Hepatocyte (in vitro differentiated cells): ENCODE measurements at regions not wholly inside any gene's neighbourhood (a gene's known extent, or its start where the extent isn't known, plus 50 kb on each side); places are given as distances from the start of the nearest gene placed in this dataset.

ENCODE experiments used
- DNase-seq: peaks from one replicate; pipeline ENCODE4 v3.0.0-alpha.2; 2016; ENCODE audit warnings: low spot score
- H2AFZ ChIP-seq: fragments of 200-600 bp; sonication (generic); 2 replicates; pipeline ENCODE4 v1.6.0; 2016; ENCODE audit warnings: antibody characterized with exemption, mild to moderate bottlenecking
- H3K27ac ChIP-seq: fragments of 200-600 bp; sonication (generic); 2 replicates; pipeline ENCODE4 v1.5.1; 2016; ENCODE audit warnings: mild to moderate bottlenecking
- H3K27me3 ChIP-seq: fragments of 200-600 bp; sonication (generic); 2 replicates; pipeline ENCODE4 v1.6.1; 2016
- H3K36me3 ChIP-seq: fragments of 200-600 bp; sonication (generic); replicated peaks from 2 replicates; pipeline ENCODE4 v1.5.1; 2016; ENCODE audit warnings: low read depth; ENCODE audit not compliant: insufficient read depth
- H3K4me1 ChIP-seq: fragments of 200-600 bp; sonication (generic); 2 replicates; pipeline ENCODE4 v1.5.1; 2016; ENCODE audit warnings: mild to moderate bottlenecking, moderate library complexity; ENCODE audit not compliant: insufficient read depth
- H3K4me2 ChIP-seq: fragments of 200-600 bp; sonication (generic); 2 replicates; pipeline ENCODE4 v1.6.0; 2016
- H3K4me3 ChIP-seq: fragments of 200-600 bp; sonication (generic); 2 replicates; pipeline ENCODE4 v1.5.1; 2016; ENCODE audit warnings: mild to moderate bottlenecking
- H3K79me2 ChIP-seq: fragments of 200-600 bp; sonication (generic); 2 replicates; pipeline ENCODE4 v1.6.0; 2017; ENCODE audit warnings: mild to moderate bottlenecking
- H3K9me2 ChIP-seq: fragments of 200-600 bp; sonication (generic); replicated peaks from 2 replicates; pipeline ENCODE4 v1.6.0; 2017; ENCODE audit warnings: mild to moderate bottlenecking; ENCODE audit not compliant: insufficient read depth
- H3K9me3 ChIP-seq: fragments of 200-600 bp; sonication (generic); 2 replicates; pipeline ENCODE4 v1.5.1; 2016; ENCODE audit warnings: low read depth, mild to moderate bottlenecking
- H4K20me1 ChIP-seq: fragments of 200-600 bp; sonication (generic); 2 replicates; pipeline ENCODE4 v1.6.0; 2016; ENCODE audit warnings: mild to moderate bottlenecking; ENCODE audit not compliant: insufficient read depth, poor library complexity, severe bottlenecking
- CTCF ChIP-seq: fragments of 200-600 bp; sonication (generic); IDR thresholded peaks from 2 replicates; pipeline ENCODE4 v1.5.1; 2016; ENCODE audit warnings: antibody characterized with exemption, mild to moderate bottlenecking; ENCODE audit not compliant: poor library complexity
- EZH2 ChIP-seq: fragments of 200-600 bp; sonication (generic); IDR thresholded peaks from 2 replicates; pipeline ENCODE4 v1.6.1; 2016; ENCODE audit warnings: antibody characterized with exemption, mild to moderate bottlenecking, borderline replicate concordance
- EZH2phosphoT487 ChIP-seq: fragments of 200-600 bp; sonication (generic); IDR thresholded peaks from one replicate; pipeline ENCODE4 v1.6.1; 2018; ENCODE audit warnings: antibody characterized with exemption, mild to moderate bottlenecking, low read depth, moderate library complexity; ENCODE audit not compliant: unreplicated experiment, severe bottlenecking
- whole genome bisulfite sequencing: methylation state at CpG from one replicate; pipeline ENCODE4 v1.1.6; 2016; ENCODE audit warnings: low lambda C conversion rate; ENCODE audit errors: missing lambda C conversion rate; 5-methylcytosine and 5-hydroxymethylcytosine counted together

GRCh38 chr3:34396288-34396687, 597.9 kb downstream of the PDCD6IP start:
- H3K79me2 ChIP-seq, result no peaks in the 10 kb centered on the region
- no peak for DNase-seq
- TF ChIP-seq CTCF (no peak), EZH2phosphoT487 (no peak), EZH2 (no peak)
- no peaks in the 10 kb centered on the region for H3K9me2 ChIP-seq
- H3K9me3 ChIP-seq, result no peaks in the 10 kb centered on the region
- H3K27me3 ChIP-seq, result no peaks in the 10 kb centered on the region
- H3K4me1 ChIP-seq, result no peaks in the 10 kb centered on the region
- H2AFZ ChIP-seq, result no peak overlapping the region
- no peaks in the 10 kb centered on the region for H4K20me1 ChIP-seq
- no peaks in the 10 kb centered on the region for H3K36me3 ChIP-seq
- H3K4me2 ChIP-seq, result no peak overlapping the region
- no peak overlapping the region for H3K27ac ChIP-seq
- H3K4me3 ChIP-seq, result no peak overlapping the region
- 70% methylated on average over 1 of the region's 1 CpG for WGBS

GRCh38 chr3:34396956-34397355, 598.5 kb downstream of the PDCD6IP start:
- Histone ChIP-seq H3K4me1 (no peaks in the 10 kb centered on the region), H3K27me3 (no peaks in the 10 kb centered on the region), H3K9me2 (no peaks in the 10 kb centered on the region), H3K9me3 (no peaks in the 10 kb centered on the region), H3K4me2 (no peak overlapping the region), H3K79me2 (no peaks in the 10 kb centered on the region), H3K27ac (no peak overlapping the region), H4K20me1 (no peaks in the 10 kb centered on the region), H2AFZ (no peak overlapping the region), H3K36me3 (no peaks in the 10 kb centered on the region), H3K4me3 (no peak overlapping the region)
- TF ChIP-seq EZH2phosphoT487, result no peak
- TF ChIP-seq EZH2, result no peak
- no peak for TF ChIP-seq CTCF
- no peak for DNase-seq

- Histone ChIP-seq H3K4me3 (no peak overlapping the region), H3K9me2 (no peaks in the 10 kb centered on the region), H3K9me3 (no peaks in the 10 kb centered on the region), H3K4me2 (no peak overlapping the region), H3K36me3 (no peaks in the 10 kb centered on the region), H3K4me1 (no peaks in the 10 kb centered on the region), H4K20me1 (no peaks in the 10 kb centered on the region), H3K79me2 (no peaks in the 10 kb centered on the region), H3K27me3 (no peaks in the 10 kb centered on the region), H2AFZ (no peak overlapping the region), H3K27ac (no peak overlapping the region)
- 100% methylated on average over 1 of the region's 1 CpG for WGBS
- no peak for DNase-seq
- TF ChIP-seq EZH2, result no peak
- no peak for TF ChIP-seq CTCF
- TF ChIP-seq EZH2phosphoT487, result no peak
Observed at GRCh38 chr3:34399401-34399800, 601.0 kb downstream of the PDCD6IP start.

GRCh38 chr3:34405159-34405558, 606.7 kb downstream of the PDCD6IP start:
- no peak for TF ChIP-seq CTCF
- no peak for TF ChIP-seq EZH2
- no peak for TF ChIP-seq EZH2phosphoT487
- no peaks in the 10 kb centered on the region for H3K9me3 ChIP-seq
- WGBS, result 70% methylated on average over 1 of the region's 1 CpG
- no peak overlapping the region for H3K4me3 ChIP-seq
- H3K27me3 ChIP-seq, result no peaks in the 10 kb centered on the region
- H2AFZ ChIP-seq, result no peak overlapping the region
- H3K4me2 ChIP-seq, result no peak overlapping the region
- no peak overlapping the region for H3K27ac ChIP-seq
- no peaks in the 10 kb centered on the region for H3K9me2 ChIP-seq
- DNase-seq, result no peak
- no peaks in the 10 kb centered on the region for H3K4me1 ChIP-seq
- no peaks in the 10 kb centered on the region for H3K79me2 ChIP-seq
- H3K36me3 ChIP-seq, result no peaks in the 10 kb centered on the region
- no peaks in the 10 kb centered on the region for H4K20me1 ChIP-seq
